ENCODE measurements at regions not wholly inside any gene's neighbourhood (a gene's known extent, or its start where the extent isn't known, plus 50 kb on each side); places are given as distances from the start of the nearest gene placed in this dataset.

DNA sequence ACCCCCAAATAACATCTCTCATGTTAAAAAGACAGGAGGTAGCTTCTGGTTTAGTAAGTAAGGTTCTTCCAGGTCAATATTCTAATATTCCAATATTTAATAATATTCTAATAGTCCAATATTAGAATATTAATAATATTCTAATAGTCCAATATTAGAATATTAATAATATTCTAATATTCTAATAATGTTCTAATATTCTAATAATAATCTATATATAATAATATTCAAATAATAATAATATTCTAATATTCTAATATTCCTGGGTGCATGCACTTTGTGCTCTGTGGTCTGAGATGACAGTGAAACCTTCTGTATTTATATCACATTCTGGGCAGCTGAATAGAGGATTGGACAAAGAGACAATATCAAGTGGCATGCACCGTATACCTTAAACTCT, 96.1 kb downstream of the PCDH10 start:
- Histone ChIP-seq H3K4me1 (no peaks in the 10 kb centered on the region), H3K27ac (no peak overlapping the region), H3K27me3 (no peaks in the 10 kb centered on the region), H3K36me3 (no peaks in the 10 kb centered on the region), H3K9me3 (no peaks in the 10 kb centered on the region), H3K4me3 (no peak overlapping the region)
- intact Hi-C loops (cut with DNase I; ENCODE audit: low total_unique reads) = no loop called here
- no peak for TF ChIP-seq POLR2A (IDR thresholded peaks at IDR 0.05)
- TF ChIP-seq, protein P1, sequence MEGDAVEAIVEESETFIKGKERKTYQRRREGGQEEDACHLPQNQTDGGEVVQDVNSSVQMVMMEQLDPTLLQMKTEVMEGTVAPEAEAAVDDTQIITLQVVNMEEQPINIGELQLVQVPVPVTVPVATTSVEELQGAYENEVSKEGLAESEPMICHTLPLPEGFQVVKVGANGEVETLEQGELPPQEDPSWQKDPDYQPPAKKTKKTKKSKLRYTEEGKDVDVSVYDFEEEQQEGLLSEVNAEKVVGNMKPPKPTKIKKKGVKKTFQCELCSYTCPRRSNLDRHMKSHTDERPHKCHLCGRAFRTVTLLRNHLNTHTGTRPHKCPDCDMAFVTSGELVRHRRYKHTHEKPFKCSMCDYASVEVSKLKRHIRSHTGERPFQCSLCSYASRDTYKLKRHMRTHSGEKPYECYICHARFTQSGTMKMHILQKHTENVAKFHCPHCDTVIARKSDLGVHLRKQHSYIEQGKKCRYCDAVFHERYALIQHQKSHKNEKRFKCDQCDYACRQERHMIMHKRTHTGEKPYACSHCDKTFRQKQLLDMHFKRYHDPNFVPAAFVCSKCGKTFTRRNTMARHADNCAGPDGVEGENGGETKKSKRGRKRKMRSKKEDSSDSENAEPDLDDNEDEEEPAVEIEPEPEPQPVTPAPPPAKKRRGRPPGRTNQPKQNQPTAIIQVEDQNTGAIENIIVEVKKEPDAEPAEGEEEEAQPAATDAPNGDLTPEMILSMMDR (IDR thresholded peaks at IDR 0.05) = no peak
- DNase-seq = no peak

All from uterus (tissue), 3 donors.